ENCODE measurements at regions not wholly inside any gene's neighbourhood (a gene's known extent, or its start where the extent isn't known, plus 50 kb on each side); places are given as distances from the start of the nearest gene placed in this dataset.

GRCh38 chr12:12010277-12011039, 60.3 kb upstream of the BCL2L14 start:
- DNase-seq (ENCODE audit: low read depth in 1 of 2, low spot score in 1 of 2), result no peak
- no peak for TF ChIP-seq JUND (IDR thresholded peaks at IDR 0.05; ENCODE audit: low read depth)
- in situ Hi-C loops (cut with HindIII; ENCODE audit: low pct_unique_long_range_greater_than_20kb, low sequenced_read_pairs), result no loop called here

- in situ Hi-C loops (cut with HindIII; ENCODE audit: low pct_unique_long_range_greater_than_20kb, low sequenced_read_pairs), result no loop called here
Measured at GRCh38 chr12:12011880-12012260, 58.9 kb upstream of the BCL2L14 start.

GRCh38 chr12:12015073-12015685, 55.6 kb upstream of the BCL2L14 start:
- DNase-seq (ENCODE audit: low read depth in 1 of 2, low spot score in 1 of 2), result no peak
- in situ Hi-C loops (cut with HindIII; ENCODE audit: low pct_unique_long_range_greater_than_20kb, low sequenced_read_pairs), result no loop called here
- TF ChIP-seq JUND (IDR thresholded peaks at IDR 0.05; ENCODE audit: low read depth), result no peak

More at GRCh38 chr12:12011880-12012260, 58.9 kb upstream of the BCL2L14 start:
- DNase-seq (ENCODE audit: low read depth in 1 of 2, low spot score in 1 of 2), result no peak
- TF ChIP-seq JUND (IDR thresholded peaks at IDR 0.05; ENCODE audit: low read depth), result no peak

GRCh38 chr12:12016284-12017100, 54.2 kb upstream of the BCL2L14 start:
- no peak for DNase-seq (ENCODE audit: low read depth in 1 of 2, low spot score in 1 of 2)

GRCh38 chr12:12017135-12017581, 53.6 kb upstream of the BCL2L14 start:
- TF ChIP-seq JUND (IDR thresholded peaks at IDR 0.05; ENCODE audit: low read depth), result no peak
- in situ Hi-C loops (cut with HindIII; ENCODE audit: low pct_unique_long_range_greater_than_20kb, low sequenced_read_pairs), result no loop called here
- DNase-seq (ENCODE audit: low read depth in 1 of 2, low spot score in 1 of 2), result peak in 1 of 2 experiments; percentile 6

More at GRCh38 chr12:12016284-12017100, 54.2 kb upstream of the BCL2L14 start:
- TF ChIP-seq JUND (IDR thresholded peaks at IDR 0.05; ENCODE audit: low read depth), result no peak
- in situ Hi-C loops (cut with HindIII; ENCODE audit: low pct_unique_long_range_greater_than_20kb, low sequenced_read_pairs), result no loop called here

- in situ Hi-C loops (cut with HindIII; ENCODE audit: low pct_unique_long_range_greater_than_20kb, low sequenced_read_pairs), result no loop called here
- peak in 1 of 2 experiments; percentile 7 for DNase-seq (ENCODE audit: low read depth in 1 of 2, low spot score in 1 of 2)
- no peak for TF ChIP-seq JUND (IDR thresholded peaks at IDR 0.05; ENCODE audit: low read depth)
Measured at GRCh38 chr12:12017798-12018197, 52.9 kb upstream of the BCL2L14 start.

- no peak for TF ChIP-seq JUND (IDR thresholded peaks at IDR 0.05; ENCODE audit: low read depth)
- in situ Hi-C loops (cut with HindIII; ENCODE audit: low pct_unique_long_range_greater_than_20kb, low sequenced_read_pairs), result no loop called here
- DNase-seq (ENCODE audit: low read depth in 1 of 2, low spot score in 1 of 2), result no peak
Measured at GRCh38 chr12:12018454-12018853, 52.3 kb upstream of the BCL2L14 start.

- no peak for TF ChIP-seq JUND (IDR thresholded peaks at IDR 0.05; ENCODE audit: low read depth)
- DNase-seq (ENCODE audit: low read depth in 1 of 2, low spot score in 1 of 2), result no peak
- in situ Hi-C loops (cut with HindIII; ENCODE audit: low pct_unique_long_range_greater_than_20kb, low sequenced_read_pairs), result no loop called here
Measured at GRCh38 chr12:12019881-12020280, 50.9 kb upstream of the BCL2L14 start.

- in situ Hi-C loops (cut with HindIII; ENCODE audit: low pct_unique_long_range_greater_than_20kb, low sequenced_read_pairs), result no loop called here
- TF ChIP-seq JUND (IDR thresholded peaks at IDR 0.05; ENCODE audit: low read depth), result no peak
- no peak for DNase-seq (ENCODE audit: low read depth in 1 of 2, low spot score in 1 of 2)
Measured at GRCh38 chr12:12020762-12021161, 50.0 kb upstream of the BCL2L14 start.

Data from T47D (cell line).